ENCODE measurements at regions not wholly inside any gene's neighbourhood (a gene's known extent, or its start where the extent isn't known, plus 50 kb on each side); places are given as distances from the start of the nearest gene placed in this dataset.

DNA sequence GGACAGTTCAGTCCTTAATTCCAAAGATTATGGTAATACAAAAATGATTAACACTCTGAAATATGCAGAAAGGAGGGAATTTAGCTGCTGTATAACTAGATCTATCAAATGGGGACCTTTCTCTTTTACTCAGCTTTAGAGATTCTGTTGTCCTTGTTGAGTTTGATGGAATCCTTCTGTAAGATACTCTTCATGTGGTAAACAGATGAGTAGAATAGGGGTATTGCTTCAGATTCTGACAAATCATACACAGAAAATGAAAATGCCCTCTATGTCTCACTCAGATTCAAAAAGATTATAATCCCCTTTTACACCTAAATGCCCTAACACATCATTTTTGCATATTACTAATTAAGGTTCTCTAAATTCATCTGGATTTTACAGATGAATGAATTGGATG lies 50.7 kb downstream of the ARHGAP35 start:
- H3K4me3 ChIP-seq (ENCODE audit: low read depth, low read length): no peak overlapping the region
- DNase-seq (ENCODE audit: low read depth): no peak
- TF ChIP-seq, protein P1, sequence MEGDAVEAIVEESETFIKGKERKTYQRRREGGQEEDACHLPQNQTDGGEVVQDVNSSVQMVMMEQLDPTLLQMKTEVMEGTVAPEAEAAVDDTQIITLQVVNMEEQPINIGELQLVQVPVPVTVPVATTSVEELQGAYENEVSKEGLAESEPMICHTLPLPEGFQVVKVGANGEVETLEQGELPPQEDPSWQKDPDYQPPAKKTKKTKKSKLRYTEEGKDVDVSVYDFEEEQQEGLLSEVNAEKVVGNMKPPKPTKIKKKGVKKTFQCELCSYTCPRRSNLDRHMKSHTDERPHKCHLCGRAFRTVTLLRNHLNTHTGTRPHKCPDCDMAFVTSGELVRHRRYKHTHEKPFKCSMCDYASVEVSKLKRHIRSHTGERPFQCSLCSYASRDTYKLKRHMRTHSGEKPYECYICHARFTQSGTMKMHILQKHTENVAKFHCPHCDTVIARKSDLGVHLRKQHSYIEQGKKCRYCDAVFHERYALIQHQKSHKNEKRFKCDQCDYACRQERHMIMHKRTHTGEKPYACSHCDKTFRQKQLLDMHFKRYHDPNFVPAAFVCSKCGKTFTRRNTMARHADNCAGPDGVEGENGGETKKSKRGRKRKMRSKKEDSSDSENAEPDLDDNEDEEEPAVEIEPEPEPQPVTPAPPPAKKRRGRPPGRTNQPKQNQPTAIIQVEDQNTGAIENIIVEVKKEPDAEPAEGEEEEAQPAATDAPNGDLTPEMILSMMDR (IDR thresholded peaks at IDR 0.05; ENCODE audit: insufficient read depth, low read length): no peak

DNA sequence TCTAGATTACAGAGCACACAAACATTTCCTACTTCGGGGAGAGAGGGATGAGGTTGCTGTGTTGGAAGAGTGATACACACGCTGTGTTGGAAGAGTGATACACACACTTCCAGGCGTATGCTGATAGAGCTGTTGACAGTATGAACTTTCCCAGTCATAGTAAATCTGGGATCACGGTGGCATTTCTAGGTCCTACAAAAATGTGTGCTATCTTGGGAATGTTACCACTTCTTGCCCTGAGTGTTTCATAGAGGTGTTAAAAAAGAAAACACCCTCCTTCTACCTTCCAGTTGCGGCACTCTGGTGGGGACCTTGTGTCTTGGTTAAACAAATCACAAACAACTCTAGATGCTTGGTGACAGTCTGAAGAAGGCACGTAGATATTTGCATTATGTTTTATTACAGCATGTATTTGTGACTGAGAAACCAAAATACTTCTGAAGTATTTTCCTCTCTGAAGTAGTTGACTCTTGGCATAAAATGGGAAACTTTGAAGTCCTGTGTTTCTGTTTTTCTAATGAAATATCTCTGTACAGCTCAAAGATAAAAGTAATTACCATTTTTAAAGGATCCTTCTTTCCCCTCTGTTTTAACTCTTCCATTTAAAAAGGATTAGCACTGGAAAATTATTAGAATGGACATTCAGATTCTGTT lies 52.5 kb downstream of the ARHGAP35 start:
- no peak overlapping the region for H3K4me3 ChIP-seq (ENCODE audit: low read depth, low read length)
- DNase-seq (ENCODE audit: low read depth): no peak
- TF ChIP-seq, protein P1 (IDR thresholded peaks at IDR 0.05; ENCODE audit: insufficient read depth, low read length): no peak

DNA sequence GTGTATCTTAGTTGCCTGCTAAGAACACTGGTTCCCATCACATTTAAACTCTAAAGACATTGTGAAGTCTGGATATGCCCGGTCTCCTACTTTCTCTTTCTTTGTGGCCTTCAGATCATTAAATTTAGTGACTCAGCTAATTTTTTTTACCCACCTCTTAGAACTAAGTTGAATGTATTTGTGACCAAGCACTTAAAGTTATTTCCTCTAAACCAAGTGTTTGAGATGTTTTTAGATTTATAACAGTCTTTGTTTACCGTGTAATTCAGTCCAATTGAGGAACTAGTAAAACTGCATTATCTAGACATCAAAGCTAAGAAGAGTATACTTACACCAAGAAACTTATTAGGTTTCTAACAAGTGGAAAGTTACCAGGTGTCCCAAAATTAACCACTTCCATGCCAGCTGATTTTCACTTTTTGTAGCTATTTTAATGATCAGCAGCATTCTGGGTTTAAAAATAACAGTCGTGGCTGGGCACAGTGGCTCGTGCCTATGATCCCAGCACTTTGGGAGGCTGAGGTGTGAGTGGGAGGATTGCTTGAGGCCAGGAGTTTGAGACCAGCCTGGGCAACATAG lies 53.1 kb downstream of the ARHGAP35 start:
- no peak overlapping the region for H3K4me3 ChIP-seq (ENCODE audit: low read depth, low read length)
- DNase-seq (ENCODE audit: low read depth): peak; percentile 63

DNA sequence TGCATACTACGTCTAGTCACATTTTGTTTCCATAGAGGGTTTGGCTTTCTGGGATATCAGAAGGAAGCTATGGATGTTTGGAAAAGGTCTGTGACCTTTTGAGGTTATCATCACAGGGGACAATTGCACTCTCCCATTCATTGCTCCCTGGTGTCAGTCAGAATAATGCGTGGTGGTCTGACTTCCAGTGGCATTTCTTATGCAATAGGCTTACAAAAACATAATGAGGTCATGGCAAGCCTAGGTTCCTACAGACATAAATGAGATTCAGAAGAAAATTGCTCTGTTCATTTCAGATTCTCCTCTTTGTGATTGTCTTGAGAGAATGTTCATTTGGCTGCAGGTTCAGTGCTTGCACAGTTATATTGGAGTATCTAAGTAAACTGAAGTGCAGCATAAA lies 54.6 kb downstream of the ARHGAP35 start:
- DNase-seq (ENCODE audit: low read depth): no peak
- TF ChIP-seq, protein P1 (IDR thresholded peaks at IDR 0.05; ENCODE audit: insufficient read depth, low read length): no peak

More for the DNA sequence above, 53.1 kb downstream of the ARHGAP35 start:
- TF ChIP-seq, protein P1 (IDR thresholded peaks at IDR 0.05; ENCODE audit: insufficient read depth, low read length): no peak

DNA sequence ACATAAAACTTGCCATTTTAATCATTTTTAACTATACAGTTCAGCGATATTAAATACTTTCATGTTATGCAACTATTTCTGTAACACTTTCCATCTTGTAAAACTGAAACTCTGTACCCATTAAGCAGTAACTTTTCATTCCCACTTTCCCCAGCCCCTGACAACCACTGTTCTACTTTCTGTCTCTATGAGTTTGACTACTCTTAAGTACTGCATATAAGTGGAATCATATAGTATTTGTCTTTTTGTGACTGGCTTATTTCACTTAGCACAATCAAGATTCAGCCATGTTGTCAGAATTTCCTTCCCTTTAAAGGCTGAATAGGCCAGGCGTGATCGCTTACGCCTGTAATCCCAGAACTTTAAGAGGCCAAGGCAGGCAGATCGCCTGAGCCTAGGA lies 56.2 kb downstream of the ARHGAP35 start:
- TF ChIP-seq, protein P1 (IDR thresholded peaks at IDR 0.05; ENCODE audit: insufficient read depth, low read length): no peak
- no peak for DNase-seq (ENCODE audit: low read depth)
- H3K4me3 ChIP-seq (ENCODE audit: low read depth, low read length): no peak overlapping the region

More for the DNA sequence above, 54.6 kb downstream of the ARHGAP35 start:
- H3K4me3 ChIP-seq (ENCODE audit: low read depth, low read length): no peak overlapping the region

DNA sequence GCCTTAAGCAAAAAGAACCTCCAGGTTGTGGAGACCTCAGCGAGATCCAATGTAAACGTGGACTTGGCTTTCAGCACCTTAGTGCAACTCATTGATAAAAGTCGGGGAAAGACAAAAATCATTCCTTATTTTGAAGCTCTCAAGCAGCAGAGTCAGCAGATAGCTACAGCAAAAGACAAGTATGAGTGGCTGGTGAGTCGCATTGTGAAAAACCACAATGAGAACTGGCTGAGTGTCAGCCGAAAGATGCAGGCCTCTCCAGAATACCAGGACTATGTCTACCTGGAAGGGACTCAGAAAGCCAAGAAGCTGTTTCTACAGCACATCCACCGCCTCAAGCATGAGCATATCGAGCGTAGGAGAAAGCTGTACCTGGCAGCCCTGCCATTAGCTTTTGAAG lies 58.5 kb downstream of the ARHGAP35 start:
- TF ChIP-seq, protein P1 (IDR thresholded peaks at IDR 0.05; ENCODE audit: insufficient read depth, low read length): no peak
- DNase-seq (ENCODE audit: low read depth): peak; percentile 52
- no peak overlapping the region for H3K4me3 ChIP-seq (ENCODE audit: low read depth, low read length)

Data from fibroblast of the aortic adventitia (primary cell).